Fibroblast of lung (primary cell): ENCODE measurements at regions not wholly inside any gene's neighbourhood (a gene's known extent, or its start where the extent isn't known, plus 50 kb on each side); places are given as distances from the start of the nearest gene placed in this dataset.

Experiments
- DNase-seq, 2 donors: peaks; one replicate each; pipeline versions ENCODE4 v3.0.0 to v3.0.0-alpha.2; 2010; ENCODE audit warnings: low read depth in 2 of 2
- H2AFZ ChIP-seq: 2 replicates; pipeline ENCODE4 v1.5.1; 2012; ENCODE audit warnings: low read length, control low read depth, inconsistent platforms
- H3K27ac ChIP-seq: 2 replicates; pipeline ENCODE4 v1.5.1; 2011; ENCODE audit warnings: low read length, control low read depth; ENCODE audit not compliant: insufficient read depth
- H3K27me3 ChIP-seq: 2 replicates; pipeline ENCODE4 v1.5.1; 2011; ENCODE audit warnings: mild to moderate bottlenecking, low read length; ENCODE audit not compliant: control insufficient read depth, insufficient read depth
- H3K36me3 ChIP-seq: 2 replicates; pipeline ENCODE4 v1.5.1; 2011; ENCODE audit warnings: low read length; ENCODE audit not compliant: control insufficient read depth, insufficient read depth
- H3K4me1 ChIP-seq: 2 replicates; pipeline ENCODE4 v1.5.1; 2011; ENCODE audit warnings: low read length; ENCODE audit not compliant: control insufficient read depth, insufficient read depth; ENCODE audit errors: extremely low read depth
- H3K4me2 ChIP-seq: 2 replicates; pipeline ENCODE4 v1.5.1; 2011; ENCODE audit warnings: low read length, control low read depth; ENCODE audit not compliant: insufficient read depth; ENCODE audit errors: extremely low read depth
- H3K4me3 ChIP-seq, 4 experiments: fragments of 200-600 bp in 1 of 4; sonication (generic) in 1 of 4; replicated peaks in 1 of 4; 2 replicates each; pipeline ENCODE4 v1.5.1; 2011 to 2016; ENCODE audit warnings: low read length in 4 of 4, low read depth in 3 of 4, mild to moderate bottlenecking in 3 of 4, control low read depth in 2 of 4, inconsistent platforms in 1 of 4, mixed read lengths in 1 of 4; ENCODE audit not compliant: insufficient read depth in 1 of 4; ENCODE audit errors: control extremely low read depth in 1 of 4
- H3K79me2 ChIP-seq: 2 replicates; pipeline ENCODE4 v1.5.1; 2012; ENCODE audit warnings: mild to moderate bottlenecking, low read length, inconsistent platforms; ENCODE audit not compliant: control insufficient read depth, insufficient read depth
- H3K9ac ChIP-seq: 2 replicates; pipeline ENCODE4 v1.5.1; 2011; ENCODE audit warnings: mild to moderate bottlenecking, low read length, control low read depth; ENCODE audit not compliant: insufficient read depth
- H3K9me3 ChIP-seq: 2 replicates; pipeline ENCODE4 v1.5.1; 2012; ENCODE audit warnings: low read depth, low read length; ENCODE audit not compliant: control insufficient read depth, insufficient read depth
- H4K20me1 ChIP-seq: 2 replicates; pipeline ENCODE4 v1.5.1; 2011; ENCODE audit warnings: low read length; ENCODE audit not compliant: control insufficient read depth, insufficient read depth; ENCODE audit errors: extremely low read depth
- EZH2 ChIP-seq: IDR thresholded peaks from 2 replicates; pipeline ENCODE4 v1.5.1; 2012; ENCODE audit warnings: low read length, control low read depth, mild to moderate bottlenecking; ENCODE audit errors: missing control alignments
- TF ChIP-seq, protein P1 (sequence below), 2 donors: IDR thresholded peaks in 1 of 2; conservative IDR thresholded peaks in 1 of 2; 1 replicate in 1 of 2; 2 replicates in 1 of 2; pipeline ENCODE4 v1.5.1; 2011 to 2012; ENCODE audit warnings: low read length in 2 of 2, control low read depth in 1 of 2, inconsistent platforms in 1 of 2, low read depth in 1 of 2, mild to moderate bottlenecking in 1 of 2

DNA sequence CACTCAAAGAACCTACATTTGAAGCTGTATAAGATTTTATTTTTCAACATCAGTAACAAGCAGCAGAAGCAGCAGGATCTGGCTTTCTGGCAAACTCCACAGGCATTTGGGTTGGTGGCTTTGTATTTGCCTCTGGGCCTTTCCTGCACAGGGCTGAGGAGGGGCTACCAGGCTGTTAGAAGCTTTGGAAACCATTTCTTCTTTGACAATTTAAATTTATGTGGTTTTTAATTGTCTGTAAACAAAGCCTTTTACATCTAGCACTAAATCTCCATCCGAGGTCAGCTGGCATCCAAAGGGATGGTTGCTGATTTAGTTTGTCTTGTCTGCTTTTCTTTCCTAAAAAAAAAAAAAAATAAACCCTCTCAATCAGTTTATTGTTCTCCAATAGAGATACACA, 127.5 kb upstream of the OBI1 start:
- Histone ChIP-seq H2AFZ (no peak overlapping the region), H3K27me3 (no peaks in the 10 kb centered on the region), H3K9ac (no peak overlapping the region), H3K4me1 (no peaks in the 10 kb centered on the region), H3K79me2 (no peaks in the 10 kb centered on the region), H3K27ac (no peak overlapping the region), H3K36me3 (no peaks in the 10 kb centered on the region), H3K9me3 (no peaks in the 10 kb centered on the region), H3K4me3 (no peak overlapping the region), H3K4me2 (no peak overlapping the region), H4K20me1 (no peaks in the 10 kb centered on the region)
- no peak for DNase-seq
- TF ChIP-seq, protein P1, sequence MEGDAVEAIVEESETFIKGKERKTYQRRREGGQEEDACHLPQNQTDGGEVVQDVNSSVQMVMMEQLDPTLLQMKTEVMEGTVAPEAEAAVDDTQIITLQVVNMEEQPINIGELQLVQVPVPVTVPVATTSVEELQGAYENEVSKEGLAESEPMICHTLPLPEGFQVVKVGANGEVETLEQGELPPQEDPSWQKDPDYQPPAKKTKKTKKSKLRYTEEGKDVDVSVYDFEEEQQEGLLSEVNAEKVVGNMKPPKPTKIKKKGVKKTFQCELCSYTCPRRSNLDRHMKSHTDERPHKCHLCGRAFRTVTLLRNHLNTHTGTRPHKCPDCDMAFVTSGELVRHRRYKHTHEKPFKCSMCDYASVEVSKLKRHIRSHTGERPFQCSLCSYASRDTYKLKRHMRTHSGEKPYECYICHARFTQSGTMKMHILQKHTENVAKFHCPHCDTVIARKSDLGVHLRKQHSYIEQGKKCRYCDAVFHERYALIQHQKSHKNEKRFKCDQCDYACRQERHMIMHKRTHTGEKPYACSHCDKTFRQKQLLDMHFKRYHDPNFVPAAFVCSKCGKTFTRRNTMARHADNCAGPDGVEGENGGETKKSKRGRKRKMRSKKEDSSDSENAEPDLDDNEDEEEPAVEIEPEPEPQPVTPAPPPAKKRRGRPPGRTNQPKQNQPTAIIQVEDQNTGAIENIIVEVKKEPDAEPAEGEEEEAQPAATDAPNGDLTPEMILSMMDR (conservative IDR thresholded peaks at IDR 0.05 in 1 of 2, IDR thresholded peaks at IDR 0.05 in 1 of 2; ENCODE audit: low read depth in 1 of 2, low read length in 2 of 2): no peak
- no peak for TF ChIP-seq EZH2

DNA sequence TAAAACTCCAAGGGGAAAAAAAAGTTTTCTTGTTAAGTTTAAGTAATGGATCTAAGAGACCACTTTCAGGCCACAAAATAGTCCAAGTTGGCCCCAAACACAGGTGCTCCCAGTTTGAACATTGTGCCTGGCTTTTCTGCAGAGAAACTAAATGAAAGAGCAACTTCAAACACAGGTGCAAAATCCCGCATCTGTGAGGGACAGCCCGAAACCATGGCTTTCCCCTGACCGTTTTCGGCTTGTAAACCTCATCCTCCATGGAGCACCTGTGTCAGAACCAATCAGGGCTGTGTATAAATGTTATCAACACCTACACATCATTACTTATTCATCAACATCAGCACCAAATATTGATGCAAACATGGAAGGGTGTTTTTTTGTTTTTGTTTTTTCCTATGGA, 126.8 kb upstream of the OBI1 start:
- Histone ChIP-seq H2AFZ (no peak overlapping the region), H3K4me2 (no peak overlapping the region), H3K36me3 (no peaks in the 10 kb centered on the region), H4K20me1 (no peaks in the 10 kb centered on the region), H3K4me3 (no peak overlapping the region), H3K79me2 (no peaks in the 10 kb centered on the region), H3K9me3 (no peaks in the 10 kb centered on the region), H3K4me1 (no peaks in the 10 kb centered on the region), H3K27me3 (no peaks in the 10 kb centered on the region), H3K9ac (no peak overlapping the region), H3K27ac (no peak overlapping the region)
- no peak for DNase-seq
- TF ChIP-seq EZH2: no peak
- TF ChIP-seq, protein P1 (conservative IDR thresholded peaks at IDR 0.05 in 1 of 2, IDR thresholded peaks at IDR 0.05 in 1 of 2; ENCODE audit: low read depth in 1 of 2, low read length in 2 of 2): no peak

DNA sequence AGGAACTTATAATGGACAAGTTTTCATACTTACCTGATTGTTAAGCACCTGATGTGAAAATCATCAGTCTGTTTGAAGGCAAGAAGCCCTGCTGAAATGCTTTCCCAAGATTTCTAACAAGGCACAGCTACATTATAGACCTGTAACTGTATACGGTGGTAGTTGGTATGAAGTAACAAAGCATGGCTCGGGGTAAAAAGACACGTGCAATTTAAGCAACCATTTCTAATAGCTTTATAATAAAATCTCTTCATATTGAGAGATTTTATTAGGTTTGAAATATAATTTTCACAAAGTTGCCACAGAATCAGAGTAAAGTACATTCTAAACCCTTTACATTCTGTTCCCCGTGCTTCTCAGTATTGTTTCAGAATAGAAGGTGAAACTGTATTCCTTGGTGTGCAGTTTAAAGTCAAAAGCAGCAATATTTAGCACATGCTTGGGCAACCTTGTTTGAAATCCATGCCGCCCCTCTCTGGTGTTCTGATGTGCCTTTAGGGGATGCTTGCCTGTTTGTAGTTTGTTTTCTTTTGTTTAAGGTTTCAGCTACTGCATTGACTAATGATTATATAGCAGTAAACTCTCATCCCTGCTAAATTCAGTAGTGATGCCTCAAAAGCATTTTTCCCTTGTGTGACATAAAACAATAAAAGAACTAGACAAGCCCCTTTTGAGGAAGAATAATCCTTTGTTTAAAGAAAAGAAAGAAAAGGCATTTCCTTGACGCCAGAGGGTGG, 125.2 kb upstream of the OBI1 start:
- Histone ChIP-seq H3K4me1 (no peaks in the 10 kb centered on the region), H3K4me2 (no peak overlapping the region), H3K9ac (no peak overlapping the region), H3K27ac (no peak overlapping the region), H3K36me3 (no peaks in the 10 kb centered on the region), H3K4me3 (no peak overlapping the region), H4K20me1 (no peaks in the 10 kb centered on the region), H3K79me2 (no peaks in the 10 kb centered on the region), H3K27me3 (no peaks in the 10 kb centered on the region), H2AFZ (no peak overlapping the region), H3K9me3 (no peaks in the 10 kb centered on the region)
- DNase-seq: no peak
- TF ChIP-seq EZH2: no peak
- TF ChIP-seq, protein P1 (conservative IDR thresholded peaks at IDR 0.05 in 1 of 2, IDR thresholded peaks at IDR 0.05 in 1 of 2; ENCODE audit: low read depth in 1 of 2, low read length in 2 of 2): no peak
